ENCODE measurements at regions not wholly inside any gene's neighbourhood (a gene's known extent, or its start where the extent isn't known, plus 50 kb on each side); places are given as distances from the start of the nearest gene placed in this dataset.

GRCh38 chr18:45381282-45381681 lies 234.0 kb upstream of the SLC14A2 start:
- TF ChIP-seq ZEB2 (tag by site-specific recombination; IDR thresholded peaks at IDR 0.05) (no peak), ZNF138 (tag by site-specific recombination; IDR thresholded peaks at IDR 0.05; ENCODE audit: borderline replicate concordance) (no peak), ZBTB26 (tag by site-specific recombination; optimal IDR thresholded peaks at IDR 0.05) (no peak)

Data from HEK293 (cell line).